HG02840 (cell line): ENCODE measurements at regions not wholly inside any gene's neighbourhood (a gene's known extent, or its start where the extent isn't known, plus 50 kb on each side); places are given as distances from the start of the nearest gene placed in this dataset.

ENCODE experiments used
- ATAC-seq: cut with Tn5 transposase; IDR thresholded peaks from one replicate; pipeline ENCODE4 v1.9.1; 2021; ENCODE audit warnings: mild to moderate bottlenecking, moderate library complexity, moderate number of reproducible peaks; ENCODE audit not compliant: unreplicated experiment, low FRiP score

DNA sequence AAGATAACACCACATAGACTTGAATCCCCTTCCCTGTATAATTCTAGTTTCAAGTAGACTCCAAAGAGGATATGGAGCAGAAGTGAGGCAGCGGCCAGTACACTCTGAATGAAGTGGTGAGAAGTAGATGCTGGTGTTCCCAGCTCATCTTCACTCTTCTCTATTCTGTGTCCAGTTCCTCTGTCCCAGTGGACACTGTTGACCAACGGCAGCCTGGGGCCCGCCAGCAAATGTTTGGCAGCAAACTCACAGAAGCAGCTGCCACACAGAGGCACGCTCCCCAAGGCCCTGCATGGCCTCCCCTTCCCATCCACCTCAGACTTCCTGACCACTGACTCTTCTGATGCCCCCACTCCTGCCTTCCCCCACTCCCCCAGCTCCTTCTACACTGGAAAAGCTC is 358.9 kb upstream of the ID4 start:
- ATAC-seq: no peak

GRCh38 chr6:19478992-19479391 is 358.2 kb upstream of the ID4 start:
- ATAC-seq: no peak

DNA sequence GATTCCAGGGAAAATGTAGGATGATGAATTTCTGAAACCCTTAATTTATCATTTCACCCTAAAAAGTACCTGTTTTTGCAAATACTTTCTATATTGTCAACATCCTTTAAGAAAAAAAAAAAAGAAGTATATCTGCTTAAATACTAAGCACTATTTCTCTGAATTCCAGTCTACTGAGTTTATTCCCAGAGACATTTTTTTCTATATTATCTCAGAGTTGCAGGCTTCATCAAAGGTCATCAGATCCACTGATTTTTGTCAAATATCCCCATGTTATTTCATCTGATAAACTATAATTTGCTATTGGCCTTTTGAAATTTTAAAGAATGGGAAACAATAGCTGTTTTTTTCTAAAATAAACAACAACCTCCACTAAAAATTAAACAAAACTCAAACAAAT is 357.6 kb upstream of the ID4 start:
- ATAC-seq: no peak

DNA sequence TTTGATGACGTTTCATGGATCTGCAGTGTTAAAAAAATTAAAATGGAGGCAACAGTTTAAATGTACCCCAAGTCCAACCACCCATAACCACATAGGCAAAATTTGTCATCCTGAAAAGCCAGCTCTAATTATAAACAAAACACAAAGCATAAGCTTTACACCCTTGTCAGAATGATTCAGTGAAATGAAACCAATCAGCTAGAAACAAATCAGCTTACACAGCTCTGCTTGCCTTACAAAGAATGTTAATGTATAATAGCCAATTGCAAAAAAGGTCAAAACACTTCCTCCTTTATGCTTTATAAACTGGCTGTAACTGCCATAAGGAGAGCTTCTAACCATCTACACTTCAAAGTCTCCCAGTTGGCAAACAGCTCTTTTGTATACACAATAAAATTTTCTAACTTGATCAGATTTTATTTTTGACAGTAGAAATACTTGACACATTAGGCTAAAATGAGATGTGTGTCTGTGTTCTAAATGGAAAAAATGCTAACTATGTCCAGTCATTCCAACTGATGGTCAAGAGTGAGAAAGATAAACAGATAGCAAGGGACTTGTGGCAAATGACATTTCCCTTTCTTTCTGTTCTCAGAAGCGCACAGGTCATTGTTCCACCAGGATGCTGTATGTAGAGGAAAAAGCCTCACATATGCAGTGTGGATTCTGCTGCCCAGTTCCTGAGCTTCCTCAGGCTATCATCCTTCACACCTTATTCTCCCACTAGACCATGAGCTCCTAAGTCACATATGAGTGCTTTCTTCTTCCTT is 344.3 kb upstream of the ID4 start:
- no peak for ATAC-seq

DNA sequence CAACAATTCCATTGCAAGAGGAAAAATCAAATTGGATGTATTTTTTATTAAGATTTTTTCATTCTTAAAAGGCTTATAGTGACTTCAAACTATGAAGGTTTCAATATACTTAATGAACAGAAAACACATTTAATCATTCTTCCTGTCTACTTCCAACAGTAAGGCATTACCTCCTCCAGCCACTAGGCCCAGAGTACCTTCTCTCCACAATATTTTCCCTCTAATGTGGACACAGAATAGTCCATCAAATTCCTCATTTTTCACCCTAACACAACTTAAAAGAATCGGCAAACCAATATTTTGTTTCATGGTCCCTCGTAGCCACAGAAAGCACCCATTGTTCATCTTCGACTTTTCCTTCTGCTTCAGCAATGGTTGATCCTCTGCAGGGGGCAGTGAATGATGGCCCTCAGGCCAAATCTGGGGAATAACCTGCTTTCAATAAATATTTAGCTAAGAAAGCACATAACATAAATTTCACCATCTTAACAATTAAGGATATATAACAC is 335.4 kb upstream of the ID4 start:
- no peak for ATAC-seq

- ATAC-seq: no peak
These were observed 334.9 kb upstream of the ID4 start for GRCh38 chr6:19502301-19502700.

- no peak for ATAC-seq
These were observed 321.2 kb upstream of the ID4 start for GRCh38 chr6:19515939-19516338.

- no peak for ATAC-seq
These were observed 317.2 kb upstream of the ID4 start for GRCh38 chr6:19519941-19520340.

DNA sequence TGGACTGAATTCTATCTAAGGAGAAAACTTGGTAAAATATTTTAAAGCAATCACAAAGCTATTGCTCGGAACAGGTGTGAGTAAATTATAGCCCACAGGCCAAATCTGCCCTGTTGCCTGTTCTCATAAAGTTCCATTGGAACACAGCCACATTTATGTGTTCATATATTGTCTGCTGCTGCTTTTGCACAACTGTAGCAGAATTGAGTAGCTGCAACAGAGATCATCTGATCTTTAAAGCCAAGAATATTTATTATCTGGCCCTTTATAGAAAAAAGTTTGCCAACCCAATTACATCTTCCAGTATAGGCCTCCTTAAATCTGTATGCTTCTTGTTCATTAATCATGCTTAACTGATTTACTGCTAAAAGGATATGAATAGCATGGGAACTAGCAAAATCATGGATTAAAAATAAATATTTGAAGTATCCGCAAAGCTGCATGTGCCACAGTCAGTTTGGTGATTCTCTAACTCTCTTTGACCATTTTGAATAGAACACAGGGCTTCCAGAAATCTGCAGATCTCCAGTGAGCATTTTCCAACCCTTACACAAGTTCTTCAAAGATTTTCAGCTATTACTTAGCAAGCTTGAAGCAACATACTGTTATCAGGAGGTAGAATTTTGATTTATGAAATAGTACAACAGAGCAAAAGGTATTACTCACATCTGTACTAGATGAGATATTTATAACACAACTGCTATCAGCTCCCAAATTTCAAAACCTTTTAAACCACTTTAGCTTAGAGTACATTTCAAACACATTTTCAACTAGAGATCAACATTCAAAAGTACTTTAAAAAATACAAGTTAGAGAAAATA is 312.6 kb upstream of the ID4 start:
- ATAC-seq: no peak

DNA sequence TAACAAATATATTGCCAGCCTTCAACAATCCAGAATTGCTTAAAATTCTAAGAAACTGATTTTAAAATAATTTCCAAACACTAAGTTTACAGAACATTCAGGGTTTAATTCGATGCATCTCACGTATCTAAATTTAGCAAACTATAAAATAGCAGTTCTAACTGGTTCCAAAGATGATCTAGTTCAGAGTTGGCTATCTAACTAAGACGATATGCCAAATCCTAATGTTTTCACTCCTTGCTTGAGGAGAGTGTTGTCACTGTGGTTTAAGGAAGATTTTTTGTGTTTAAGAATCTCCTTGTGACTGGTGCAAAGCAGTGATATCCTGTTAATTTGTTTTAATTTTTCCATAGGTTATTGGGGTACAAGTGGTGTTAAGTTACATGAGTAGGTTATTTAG is 311.5 kb upstream of the ID4 start:
- ATAC-seq: no peak

GRCh38 chr6:19530188-19530587 is 307.0 kb upstream of the ID4 start:
- no peak for ATAC-seq

DNA sequence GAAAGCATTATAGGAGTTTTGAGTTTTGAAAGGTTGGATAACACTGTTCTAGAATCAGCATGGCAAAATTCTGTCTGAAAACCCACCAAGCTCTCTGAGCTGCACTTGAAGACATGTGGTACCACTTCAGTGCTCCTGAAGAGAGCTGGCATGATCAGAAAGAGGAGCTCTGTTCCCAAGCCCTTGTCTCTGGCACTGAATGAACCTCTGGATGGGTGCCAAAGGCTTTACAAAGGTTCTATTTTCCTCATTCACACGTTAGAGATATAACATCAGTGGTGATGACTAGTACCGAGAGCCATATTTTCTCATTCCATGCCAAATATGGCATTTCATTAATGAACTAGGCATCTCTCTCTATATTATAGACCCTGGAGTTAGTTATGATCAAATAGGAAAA is 301.8 kb upstream of the ID4 start:
- ATAC-seq: no peak

DNA sequence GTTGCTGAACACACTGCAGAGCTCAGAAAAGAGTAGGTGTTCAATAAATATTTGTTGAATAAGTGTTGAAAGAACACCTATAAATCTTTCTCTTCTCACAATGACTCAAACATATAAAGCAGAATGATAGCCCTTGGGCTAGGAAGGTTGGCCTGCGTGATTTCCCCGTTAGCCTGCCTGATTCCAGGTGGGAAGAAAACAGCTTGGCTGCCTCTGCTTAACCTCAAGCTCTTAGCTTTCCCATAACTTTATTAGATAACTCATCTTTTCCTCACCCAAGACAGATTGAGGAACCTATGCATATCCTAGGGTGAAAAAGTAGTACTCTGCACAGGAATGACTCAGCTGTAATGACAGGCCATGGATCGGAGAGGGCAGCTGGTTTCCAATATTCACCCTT is 300.3 kb upstream of the ID4 start:
- no peak for ATAC-seq

GRCh38 chr6:19538096-19538495 is 299.1 kb upstream of the ID4 start:
- no peak for ATAC-seq

DNA sequence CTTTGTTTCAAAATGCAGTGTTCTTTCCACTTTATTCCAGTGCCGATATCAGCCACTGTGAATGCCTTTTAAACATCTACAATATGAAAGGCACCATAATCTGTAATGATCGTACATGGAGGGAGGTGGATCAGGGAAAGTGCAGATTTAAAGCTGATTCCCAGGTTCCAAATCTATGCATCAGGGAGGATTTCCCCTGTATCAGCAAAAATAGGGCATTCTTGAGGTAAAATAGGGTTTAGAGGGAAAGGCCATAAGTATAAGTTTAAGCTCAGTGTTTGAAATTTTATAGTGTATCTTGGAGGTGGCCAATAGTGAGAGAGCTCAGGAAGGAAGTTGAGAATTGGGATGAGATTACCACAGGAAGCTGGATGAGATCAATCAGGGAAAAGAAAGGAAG is 289.7 kb upstream of the ID4 start:
- ATAC-seq: no peak

DNA sequence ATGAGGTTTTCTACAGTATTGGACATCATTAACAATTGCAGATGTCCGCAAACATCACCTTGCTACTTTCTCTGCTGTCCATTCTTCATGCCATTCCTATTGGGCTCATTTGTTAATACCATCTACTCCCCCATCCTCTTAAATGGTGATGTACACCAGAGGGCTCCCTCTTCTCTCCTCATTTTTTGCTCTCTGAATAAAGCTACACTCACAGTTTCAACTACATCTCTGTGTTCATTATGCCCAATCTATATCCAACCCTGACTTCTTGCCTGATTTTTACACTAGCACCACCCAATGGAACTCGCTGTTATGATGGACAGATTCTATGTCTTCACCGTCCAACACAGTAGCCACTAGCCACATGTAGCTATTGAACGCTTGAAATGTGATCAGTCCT is 288.1 kb upstream of the ID4 start:
- no peak for ATAC-seq

GRCh38 chr6:19550380-19550779 is 286.8 kb upstream of the ID4 start:
- ATAC-seq: no peak

DNA sequence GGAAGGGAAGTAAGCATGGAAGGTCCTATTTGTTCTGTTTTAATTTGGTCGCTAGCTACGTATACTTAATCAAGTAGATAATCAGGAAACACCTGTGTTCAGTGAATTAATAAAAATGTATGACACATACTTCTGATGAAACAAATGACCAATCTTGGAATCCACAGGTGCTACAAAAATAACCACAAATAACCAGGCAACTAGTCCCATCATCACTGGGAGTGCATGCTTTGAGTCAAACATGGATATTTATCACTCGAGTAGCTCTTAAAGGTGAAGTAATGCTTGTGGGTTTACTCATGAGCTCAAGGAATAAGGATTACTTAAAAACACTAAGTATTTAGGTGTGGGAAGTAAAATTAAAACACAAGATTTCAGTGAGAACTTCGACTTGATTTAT is 285.6 kb upstream of the ID4 start:
- ATAC-seq: no peak

DNA sequence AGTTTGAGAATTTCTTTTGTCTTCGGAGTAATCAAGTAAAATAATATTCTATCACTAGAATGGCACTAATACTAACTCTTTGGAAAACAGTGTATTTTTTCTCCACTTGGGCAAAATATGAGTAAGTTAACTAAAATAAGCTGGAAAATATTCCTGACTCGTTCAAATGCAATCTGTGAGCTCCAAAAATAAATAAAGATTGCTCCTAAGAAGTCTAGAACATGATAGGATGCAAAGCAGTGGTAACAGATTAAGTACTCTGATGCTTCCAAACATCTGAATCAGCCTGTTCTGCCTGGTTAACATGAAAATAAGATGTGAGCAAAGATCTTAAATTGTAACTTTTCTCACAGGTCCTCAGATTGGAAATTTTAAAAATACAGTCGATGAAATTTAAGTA is 285.1 kb upstream of the ID4 start:
- no peak for ATAC-seq

DNA sequence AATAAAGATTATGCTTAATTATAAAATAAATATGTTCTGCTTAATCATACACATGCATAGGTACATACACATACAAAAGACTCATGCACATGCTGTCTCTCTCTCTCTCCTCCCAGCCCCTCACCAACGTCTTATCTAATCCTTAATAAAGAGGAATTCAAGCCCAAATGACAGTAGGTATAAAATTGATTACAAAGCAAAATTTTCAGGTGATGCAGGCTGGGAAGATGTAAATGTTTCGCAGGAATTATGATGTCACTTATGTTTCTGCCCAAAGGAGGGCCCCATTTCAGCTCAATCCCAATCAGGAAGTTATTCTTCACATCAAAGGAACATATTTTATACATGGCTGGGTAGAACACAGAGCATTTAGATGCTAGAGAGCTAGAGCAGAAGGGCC is 284.6 kb upstream of the ID4 start:
- no peak for ATAC-seq

DNA sequence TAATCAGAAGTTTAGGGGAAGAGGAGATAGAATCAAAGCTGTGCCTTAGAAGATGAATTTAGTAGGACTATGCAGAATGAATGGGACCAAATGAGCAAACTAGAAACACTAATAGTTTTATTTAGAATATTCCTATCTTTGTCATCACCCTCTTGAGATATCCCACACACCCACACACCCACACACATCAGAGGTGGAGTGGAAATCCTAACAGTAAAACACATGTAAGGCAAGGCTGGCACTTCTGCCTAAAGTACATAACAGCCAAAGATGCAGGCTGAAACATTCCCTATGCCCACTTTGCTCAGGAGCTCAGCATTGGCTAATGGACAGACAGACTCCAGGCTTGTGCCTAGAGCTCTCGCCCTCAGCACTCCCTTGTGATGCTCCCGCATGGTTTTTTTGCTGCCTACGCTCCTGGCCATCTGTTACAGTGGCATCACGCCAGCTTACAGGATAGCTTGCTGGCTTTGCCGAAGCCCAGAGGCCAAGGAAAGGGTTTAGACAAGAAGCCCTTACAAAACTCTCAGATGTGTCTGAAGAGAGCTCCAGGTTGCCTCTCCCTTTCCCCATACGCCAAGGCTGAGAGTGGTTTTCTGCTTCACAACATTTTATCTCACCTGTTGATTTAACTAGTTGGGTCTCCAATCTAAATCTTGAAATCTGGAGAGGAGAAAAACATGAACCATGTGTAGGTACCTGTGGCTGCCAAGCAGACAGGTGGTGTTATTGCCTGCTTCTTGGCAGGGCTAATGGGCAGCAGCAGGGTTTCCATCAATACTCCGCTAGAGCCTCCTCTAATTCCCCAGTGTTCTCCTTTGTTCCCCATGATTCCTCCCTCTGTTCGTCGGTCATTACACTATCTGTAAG is 282.6 kb upstream of the ID4 start:
- ATAC-seq: no peak
